ENCODE measurements at regions not wholly inside any gene's neighbourhood (a gene's known extent, or its start where the extent isn't known, plus 50 kb on each side); places are given as distances from the start of the nearest gene placed in this dataset.
A peak's percentile ranks its signal among the peaks of the same experiment; 100 is the strongest.

DNA sequence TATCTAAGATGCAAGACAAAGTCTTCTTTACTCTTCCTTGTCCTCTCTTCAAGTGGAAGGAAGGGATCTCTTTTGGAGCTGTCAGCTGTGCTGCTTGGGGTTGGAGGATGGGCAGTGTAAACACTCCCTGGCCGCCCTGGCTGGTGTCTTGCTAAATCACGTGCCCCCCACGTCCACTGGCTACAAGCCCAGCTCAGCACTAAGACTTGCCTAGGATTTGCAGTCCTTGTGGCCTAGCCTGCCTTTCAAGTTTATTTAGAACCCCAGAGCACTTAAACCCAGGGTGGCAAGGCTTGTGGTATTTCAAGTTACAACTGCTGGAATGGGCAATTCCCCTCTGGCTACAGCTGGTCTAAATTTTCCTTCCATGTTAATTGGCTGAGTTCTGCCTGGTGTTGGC is 272.4 kb upstream of the MYO3A start:
- DNase-seq, result no peak

DNA sequence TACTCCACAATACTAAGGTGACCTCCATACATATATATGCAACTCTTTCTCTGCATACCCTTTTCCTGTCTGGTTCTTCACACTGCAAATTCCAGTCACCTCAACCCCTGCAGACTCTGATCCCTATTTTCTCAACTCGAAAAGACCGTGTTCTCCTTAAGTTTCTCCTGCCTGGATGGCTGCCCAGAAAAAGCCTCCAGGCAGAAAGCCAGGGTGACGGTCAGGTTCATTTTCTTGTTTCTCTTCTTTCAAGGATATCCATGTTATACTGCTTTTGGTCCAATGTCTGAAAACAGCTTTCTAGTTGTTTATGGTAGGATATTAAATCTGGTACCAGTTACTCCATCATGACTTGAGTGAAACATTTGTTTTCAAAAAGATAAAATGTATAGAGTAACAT is 267.8 kb upstream of the MYO3A start:
- DNase-seq, result no peak

DNA sequence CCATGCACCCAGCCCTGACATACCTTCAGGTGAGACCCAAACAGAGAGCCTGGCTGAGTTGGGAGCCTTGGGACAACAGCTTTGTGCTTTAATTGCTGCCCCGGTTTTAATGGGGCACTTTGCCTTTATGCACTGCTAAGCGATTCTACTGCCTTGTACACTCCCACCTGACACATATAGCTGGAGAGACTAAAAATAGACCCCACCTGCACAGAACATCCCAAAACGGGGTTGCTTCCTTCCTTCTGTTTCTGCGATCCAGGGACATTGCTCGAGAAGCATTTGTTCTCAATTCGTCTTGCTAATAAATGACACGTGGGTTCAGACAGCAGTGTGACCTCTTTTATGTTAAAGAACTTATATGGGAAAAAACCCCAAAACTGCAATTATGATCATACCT is 258.8 kb upstream of the MYO3A start:
- no peak for DNase-seq

DNA sequence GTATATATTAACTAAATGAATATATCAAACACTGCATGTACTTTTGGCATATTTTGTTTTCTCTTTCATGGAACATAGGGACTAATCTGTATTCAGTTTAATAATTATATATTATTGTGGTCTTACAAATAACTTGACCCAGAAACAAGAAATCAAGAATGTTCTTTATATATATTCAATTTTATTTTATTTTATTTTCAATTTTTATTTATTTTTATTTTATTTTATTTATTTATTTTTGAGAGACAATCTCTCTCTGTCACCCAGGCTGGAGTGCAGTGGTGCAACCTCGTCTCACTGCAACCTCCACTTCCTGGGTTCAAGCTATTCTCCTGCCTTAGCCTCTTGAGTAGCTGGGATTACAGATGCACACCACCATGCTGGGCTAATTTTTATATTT is 258.4 kb upstream of the MYO3A start:
- DNase-seq, result no peak

DNA sequence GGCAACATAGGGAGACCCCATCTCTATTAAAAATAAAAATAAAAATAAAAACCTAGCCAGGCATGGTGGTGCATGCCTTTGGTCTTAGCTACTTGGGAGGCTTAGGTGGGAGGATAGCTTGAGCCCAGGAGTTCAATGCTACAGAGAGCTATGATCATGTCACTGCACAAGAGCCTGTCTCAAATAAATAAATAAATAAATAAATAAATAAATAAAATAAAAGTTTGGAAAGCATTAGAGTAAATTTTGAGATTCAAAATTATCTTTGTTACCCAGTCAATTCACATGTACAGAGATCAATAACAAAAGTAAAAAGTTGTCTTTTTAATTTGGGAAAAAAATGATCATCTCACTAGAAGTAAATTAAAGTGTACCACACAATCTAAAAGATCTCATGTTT is 255.8 kb upstream of the MYO3A start:
- DNase-seq, result no peak

DNA sequence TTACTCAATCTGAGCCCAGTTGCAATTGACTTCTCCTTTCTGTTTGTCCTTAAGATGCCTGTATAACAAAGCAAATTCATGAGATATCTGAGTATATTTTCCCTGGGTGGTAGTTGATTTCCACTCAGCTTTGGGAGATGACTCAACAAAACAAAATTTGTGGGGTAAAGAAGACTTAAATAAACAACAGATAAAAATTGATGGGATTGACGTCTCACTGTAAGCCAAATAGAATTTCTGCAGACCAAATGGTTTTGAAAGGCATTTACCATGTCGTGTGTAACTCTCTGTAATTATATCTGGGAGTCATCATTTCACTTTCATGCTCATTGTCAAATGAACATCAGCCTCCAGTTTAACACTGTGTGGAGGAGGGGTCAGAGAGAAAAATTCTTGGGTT is 255.4 kb upstream of the MYO3A start:
- DNase-seq, result no peak

DNA sequence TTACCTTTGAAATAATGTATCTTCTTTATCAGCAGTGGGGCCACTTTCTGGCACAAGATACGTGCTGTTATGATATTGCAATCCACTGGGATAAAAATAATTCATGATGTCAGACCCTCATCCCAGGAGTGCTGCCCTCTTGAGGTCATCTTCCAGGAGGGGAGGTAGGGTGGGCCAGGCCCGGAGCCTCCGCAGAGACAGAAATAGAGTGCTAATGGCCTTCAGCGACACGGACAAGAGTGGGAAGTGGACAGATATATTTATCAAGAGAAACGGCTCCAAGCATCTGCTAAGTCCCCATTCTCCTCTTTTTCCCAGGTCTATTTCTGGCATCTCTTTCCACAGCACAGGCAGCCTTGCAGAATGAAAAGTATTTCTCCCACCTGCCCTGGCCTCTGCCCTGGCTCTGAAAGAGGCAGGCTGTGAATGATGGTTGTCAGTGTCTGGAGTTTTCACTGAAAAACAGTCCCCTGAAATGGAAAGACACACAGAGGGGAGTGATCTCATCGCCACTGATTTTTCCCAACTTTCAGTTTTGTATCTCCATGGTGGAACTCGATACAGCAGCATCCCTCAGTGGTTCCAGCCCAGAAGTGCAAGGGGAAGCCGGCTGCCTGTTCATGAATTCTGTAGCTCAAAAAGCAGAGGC is 251.7 kb upstream of the MYO3A start:
- peak; percentile 8 for DNase-seq

DNA sequence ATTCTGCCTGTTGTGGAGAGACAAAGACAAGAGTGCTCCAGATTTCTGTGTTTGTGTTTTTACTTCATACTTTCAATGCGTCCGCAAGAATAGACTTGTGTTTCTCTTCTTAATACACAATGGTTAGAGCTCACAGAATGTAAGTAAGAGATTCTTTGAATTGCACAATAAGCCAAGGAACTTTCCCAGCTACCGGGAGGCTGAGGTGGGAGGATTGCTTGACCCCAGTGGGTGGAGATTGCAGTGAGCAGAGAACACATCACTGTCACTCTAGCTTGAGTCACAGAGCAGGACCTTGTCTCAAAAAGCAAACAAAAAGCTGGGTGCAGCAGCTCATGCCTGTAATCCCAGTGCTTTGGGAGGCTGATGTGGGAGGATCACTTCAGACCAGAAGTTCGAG is 250.7 kb upstream of the MYO3A start:
- no peak for DNase-seq

DNA sequence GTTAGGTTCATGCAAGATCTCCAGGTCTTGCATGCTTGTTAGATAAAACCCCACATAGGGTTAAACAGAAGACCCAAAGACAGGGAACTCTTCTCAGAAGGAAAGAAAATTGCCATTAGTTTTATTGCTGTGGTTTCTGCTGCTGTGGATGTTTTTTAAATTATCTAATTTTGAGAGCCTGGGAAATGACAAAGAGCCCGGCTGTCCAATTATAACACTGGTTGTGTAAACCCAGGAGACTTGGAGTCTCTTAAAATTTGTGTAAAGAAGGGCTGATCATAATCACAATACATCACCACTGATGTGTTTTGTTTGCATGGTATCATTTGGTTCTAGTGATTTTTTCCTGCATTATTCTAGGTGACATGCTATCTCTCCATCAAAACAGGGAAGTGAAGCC is 246.5 kb upstream of the MYO3A start:
- DNase-seq, result no peak

DNA sequence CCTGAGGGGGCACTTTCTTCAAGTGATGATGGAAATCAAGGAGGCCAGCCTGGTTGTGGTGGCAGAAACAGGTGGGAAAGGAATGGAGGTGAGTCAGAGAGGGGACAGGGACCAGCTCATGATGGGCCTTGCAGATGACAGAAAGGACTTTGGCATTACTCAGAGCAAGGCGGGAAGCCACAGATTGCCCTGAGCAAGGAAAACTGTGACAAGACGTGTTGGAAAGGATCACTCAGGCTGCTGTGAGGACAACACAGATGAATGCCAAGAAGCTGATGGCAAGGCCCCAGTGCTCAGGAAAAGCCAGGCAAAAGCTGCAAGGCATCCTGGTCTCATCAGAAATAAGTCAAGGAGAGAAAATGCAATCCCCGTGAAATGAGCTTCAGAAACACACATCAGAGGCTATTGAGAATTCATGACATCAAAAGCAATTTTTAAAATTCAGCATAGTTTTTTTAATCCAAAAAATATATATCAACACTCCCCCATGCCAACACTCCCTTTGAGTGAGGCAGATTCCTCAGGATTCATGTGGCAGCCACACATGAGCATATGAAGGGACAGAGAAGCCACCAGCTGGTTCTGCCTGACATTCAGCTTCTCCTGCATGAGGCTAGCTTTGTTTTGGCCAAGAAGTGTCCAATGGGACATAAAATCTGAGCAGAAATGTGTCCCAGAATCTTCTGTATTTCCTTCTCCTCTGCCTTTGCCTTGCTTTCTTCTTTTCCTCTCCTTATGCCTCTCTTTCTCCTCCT is 244.5 kb upstream of the MYO3A start:
- no peak for DNase-seq

DNA sequence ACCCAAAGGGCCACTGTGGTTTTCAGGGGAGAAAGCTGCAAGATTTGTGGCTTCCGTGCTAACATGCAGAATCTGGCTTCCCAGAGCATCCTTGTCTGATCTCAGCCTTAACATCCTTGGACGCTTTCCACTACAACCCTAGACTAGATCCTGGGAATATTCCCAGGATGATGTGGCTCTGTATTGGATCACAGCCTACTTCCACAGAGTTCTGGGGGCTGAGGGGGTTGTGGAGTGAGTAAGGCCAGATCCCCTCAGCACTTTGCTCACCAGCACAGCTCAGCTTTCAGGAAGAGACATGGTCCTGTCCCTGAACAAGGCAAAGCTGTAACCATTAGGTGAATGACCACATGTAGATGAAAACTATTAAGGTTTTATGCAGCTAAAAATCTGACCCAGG is 241.3 kb upstream of the MYO3A start:
- no peak for DNase-seq

DNA sequence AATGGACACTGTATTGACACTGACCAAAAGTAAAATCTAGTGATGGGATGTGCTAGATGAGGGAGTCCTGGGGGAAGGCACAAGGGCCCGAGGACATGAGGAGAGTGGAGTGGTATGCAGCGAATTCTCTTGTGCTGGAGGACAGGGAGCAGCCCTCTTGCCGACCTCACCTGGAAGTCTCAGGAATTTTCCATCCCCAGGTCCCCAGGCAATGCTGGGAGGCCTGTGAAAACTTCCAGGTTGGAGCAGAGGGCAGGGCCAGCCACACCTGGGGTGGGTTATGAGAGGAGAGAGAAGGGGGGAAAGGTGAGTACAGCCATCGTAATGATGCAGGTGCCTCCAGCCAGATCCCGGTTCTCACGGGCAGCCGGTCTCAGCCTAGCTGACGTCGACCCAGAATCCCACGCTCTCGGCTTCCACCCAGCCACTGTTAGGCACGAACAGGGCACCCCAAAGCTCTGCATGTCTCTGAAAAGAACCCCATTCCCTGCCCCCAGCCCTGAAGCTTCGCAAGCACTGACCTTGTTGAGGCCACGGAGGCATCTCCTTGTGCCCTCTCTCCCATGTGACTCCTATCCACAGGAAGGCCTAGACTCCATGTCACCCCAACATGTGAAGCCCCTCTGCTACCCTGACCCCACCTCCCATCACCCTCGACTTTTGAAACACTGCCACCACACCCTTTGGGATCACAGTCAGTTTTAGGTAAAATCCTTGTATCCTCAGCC is 239.7 kb upstream of the MYO3A start:
- no peak for DNase-seq

DNA sequence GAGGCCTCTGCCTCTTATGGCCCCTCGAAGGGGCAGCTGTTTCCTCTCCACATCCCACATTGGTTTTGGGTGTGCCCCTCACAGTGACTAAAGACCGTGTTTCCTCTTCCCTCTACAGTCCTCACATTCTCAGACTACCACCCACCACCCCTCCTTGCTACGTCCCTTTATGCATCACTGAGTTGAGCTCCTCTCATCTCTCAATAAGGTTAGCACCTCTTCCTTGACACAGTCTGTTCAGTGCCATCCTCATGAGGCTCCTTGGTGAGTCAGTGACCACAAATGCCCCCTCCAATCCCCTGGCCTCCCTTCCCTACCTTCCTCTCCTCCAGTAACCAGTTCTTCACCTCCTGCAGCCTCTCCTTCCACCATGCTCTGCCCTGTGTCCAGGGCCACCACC is 239.1 kb upstream of the MYO3A start:
- DNase-seq, result no peak

DNA sequence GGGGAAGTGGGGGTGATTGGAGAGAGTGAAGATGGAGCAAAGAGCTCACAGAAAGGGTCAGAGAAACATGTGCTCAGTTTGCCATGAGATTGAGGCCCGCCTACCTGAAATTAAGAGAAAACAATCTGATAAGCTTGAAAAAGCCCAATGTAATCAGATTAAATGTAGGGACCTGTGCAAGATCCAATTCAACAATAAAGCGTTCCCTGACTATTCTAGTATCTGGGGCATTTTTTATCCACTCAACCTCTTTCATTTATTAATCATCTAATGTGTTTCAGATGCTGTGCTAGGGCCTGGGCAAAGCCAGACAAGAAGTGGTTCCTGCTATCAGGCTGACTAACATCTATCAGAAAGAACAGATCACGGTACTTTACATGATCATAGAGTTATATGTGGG is 238.4 kb upstream of the MYO3A start:
- no peak for DNase-seq

DNA sequence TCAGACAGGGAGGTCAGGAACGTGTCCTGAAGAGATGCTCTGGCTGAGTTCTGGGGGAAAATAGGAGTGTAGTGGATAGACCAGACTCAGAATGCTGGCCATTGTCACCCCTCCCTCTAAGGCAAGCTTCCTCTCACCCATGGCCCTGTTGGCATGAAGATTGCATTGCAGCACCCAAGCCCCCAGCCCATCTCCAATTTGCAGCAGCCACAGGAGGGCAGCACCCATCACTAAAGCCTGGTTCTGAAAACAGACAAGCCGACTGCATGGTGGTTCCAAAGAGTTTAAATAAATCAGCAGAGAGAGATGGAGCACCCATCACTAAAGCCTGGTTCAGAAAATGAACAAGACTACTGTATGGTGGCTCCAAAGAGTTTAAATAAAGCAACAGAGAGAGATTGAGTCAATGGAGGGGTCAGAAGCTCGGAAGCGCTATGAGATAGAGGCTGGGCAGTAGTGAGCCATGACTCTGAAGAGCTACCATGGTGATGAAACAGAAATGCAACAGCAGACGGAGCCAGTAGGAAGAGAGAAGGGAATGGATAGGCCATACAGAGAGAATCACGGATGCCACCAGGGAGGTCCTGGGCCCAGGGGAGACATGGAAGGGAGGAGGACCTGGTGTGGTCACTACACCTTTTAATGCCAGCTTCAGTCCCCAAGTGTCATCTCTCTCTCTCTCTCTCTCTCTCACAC is 237.9 kb upstream of the MYO3A start:
- no peak for DNase-seq

DNA sequence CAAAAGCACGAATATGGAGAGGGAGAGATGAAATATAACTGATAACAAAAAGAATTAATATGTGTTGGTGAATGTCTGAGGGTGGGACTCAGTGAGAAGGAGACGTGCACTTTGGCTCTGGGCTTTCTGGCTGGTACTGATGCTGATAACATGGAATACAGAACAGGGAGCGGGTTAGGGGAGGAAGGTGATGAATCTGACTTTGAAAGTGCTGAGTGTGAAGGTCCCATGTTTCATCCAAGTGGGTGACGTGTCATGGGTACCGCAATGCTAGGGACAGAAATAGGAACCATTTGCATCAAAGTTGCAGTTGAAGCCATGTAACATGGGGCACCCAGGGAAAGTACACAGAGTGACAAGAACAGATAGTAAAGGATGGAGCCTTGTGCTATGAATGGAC is 236.6 kb upstream of the MYO3A start:
- DNase-seq, result no peak

DNA sequence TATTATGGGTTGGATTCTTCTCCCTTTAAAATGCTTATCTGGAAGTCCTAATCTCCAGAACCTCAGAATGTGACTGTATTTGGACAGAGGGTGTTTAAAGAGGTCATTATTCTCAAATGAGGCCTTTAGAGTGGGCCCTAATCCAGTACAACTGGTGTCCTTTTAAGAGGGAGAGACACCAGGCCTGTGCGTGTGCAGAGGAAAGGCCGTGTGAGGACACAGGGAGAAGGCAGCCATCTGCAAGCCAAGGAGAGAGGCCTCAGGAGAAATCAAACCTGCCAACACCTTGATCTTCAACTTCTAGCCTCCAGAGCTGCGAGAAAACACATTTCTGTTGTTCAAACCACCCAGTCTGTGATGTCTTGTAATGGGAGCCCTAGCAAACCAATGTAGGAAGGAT is 235.4 kb upstream of the MYO3A start:
- DNase-seq, result no peak

DNA sequence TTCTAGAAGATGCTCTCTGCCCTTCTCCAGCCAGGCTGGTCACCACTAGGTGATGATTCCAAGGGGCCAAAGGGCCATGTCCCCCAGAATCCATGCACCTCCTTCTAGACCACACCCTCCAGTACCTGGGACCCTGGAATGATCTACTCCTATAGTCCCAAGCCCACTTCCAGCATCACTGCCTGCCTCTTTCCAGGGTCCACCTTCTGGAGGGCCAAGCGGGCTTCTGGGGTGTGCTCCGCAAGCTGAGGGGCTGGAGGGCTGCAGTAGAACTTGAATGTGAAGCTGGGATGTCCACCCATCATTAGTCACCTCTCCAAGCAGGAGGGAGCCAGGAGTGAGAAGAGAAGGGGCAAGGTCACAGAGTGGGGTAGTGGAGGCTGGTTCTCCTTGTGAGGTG is 234.4 kb upstream of the MYO3A start:
- no peak for DNase-seq

DNA sequence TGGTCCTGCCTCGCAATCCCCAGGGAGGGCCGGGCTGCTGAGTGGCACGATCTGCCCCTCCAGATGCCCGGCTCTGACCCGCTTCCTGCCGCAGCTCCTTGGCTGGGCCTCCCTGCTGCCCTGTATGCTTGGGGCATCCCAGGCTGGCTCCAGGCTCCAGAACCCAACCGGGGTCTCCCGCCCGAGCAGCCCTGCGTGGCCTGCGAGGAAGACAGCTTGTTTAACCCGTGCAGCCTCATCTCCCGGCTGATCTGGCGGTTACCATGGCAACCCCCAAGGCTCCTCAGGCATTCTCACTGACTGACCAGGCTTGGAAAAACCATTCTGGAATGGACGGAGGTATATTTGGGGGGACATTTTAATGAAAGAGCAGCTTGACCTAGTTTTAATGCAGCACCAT is 232.4 kb upstream of the MYO3A start:
- no peak for DNase-seq

DNA sequence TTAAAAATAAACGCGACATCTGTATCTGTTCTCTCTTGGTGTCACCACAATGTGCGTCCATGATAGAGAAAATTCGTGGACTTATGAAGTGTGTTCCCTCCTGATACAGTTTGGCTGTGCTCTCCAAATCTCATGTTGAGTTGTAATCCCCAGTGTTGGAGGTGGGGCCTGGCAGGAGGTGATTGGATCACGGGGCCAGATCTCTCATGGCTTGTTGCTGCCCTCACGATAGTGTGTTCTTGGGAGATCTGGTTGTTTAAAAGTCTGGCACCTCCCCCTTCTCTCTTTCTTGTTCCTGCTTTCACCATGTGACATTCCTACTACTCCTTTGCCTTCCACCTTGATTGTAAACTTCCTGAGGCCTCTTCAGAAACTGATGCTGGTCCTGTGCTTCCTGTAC is 229.4 kb upstream of the MYO3A start:
- DNase-seq, result no peak

DNA sequence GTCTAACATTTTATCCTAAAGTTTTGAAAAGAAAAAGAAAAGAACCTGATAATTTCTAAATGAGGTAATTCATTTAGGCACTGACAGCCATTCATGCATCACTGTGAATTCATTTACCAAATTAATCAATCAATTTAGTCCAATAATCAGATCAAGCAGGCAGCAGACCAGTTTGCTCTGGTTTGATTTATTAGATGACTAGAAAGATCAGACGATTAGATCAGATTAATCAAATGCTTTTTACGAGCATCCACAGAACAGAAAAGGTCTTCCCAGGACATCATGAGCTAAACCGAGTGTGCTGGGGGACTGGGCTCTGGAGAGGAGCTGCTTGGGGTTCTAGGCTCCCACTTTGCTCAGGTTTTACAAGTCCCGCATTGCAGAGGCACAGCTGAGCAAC is 226.5 kb upstream of the MYO3A start:
- DNase-seq, result no peak

DNA sequence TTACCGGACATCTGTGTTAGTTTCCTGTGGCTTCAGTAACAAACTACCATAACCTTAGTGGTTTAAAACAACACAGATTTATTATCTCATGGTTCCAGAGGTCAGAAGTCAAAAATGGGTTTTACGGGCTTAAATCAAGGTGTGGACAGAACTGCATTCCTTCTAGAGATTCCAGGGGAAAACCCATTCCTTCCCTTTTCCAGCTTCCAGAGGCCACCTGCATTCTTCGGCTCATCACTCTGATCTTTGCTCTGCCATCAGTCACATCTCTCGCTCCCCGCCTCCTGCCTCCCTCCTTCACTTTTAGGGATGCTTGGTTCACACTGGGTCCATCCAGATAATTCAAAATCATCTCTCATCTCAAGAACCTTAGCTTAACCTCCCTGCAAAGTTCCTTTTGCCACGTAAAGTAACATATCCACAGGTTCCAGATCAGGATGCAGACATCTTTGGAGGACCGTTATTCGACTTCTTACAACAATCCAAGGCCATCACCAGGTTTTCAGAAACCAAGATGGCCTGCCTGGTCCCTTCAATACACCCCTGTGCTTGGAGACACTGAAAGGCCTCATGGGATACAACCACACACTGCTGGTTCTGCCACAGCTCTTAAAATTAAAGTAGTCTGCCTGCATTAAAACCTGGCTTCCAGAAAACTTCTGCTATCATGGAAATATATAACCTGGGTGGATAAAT is 225.9 kb upstream of the MYO3A start:
- DNase-seq, result no peak

DNA sequence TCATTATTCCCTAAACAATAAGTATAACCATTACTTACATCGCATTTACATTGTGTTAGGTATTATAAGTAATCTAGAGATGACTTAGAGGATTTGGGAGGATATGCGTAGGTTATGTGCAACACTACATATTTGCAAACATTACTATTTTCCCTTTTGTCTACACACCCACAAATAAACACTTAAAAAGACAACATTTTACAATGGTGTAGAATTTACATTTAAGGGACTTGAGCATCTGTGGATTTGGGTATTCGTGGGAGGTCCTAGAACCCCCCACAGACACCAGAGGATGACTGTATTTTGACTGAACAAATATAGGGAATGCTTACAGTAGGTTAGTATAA is 220.2 kb upstream of the MYO3A start:
- no peak for DNase-seq
